Amniotic stem cell (primary cell): ENCODE measurements at regions not wholly inside any gene's neighbourhood (a gene's known extent, or its start where the extent isn't known, plus 50 kb on each side); places are given as distances from the start of the nearest gene placed in this dataset.
"Not testable (repeated sequence)": the region's sequence is repeated elsewhere in the genome, so short reads cannot be mapped to it uniquely, and the experiment has no call there.

ENCODE experiments used
- DNase-seq: peaks from one replicate; lab custom pipeline; 2025; lab: John Stamatoyannopoulos, UW

GRCh38 chr2:111579500-111580134 lies 304.4 kb downstream of the ANAPC1 start:
- not testable (repeated sequence) for DNase-seq

DNA sequence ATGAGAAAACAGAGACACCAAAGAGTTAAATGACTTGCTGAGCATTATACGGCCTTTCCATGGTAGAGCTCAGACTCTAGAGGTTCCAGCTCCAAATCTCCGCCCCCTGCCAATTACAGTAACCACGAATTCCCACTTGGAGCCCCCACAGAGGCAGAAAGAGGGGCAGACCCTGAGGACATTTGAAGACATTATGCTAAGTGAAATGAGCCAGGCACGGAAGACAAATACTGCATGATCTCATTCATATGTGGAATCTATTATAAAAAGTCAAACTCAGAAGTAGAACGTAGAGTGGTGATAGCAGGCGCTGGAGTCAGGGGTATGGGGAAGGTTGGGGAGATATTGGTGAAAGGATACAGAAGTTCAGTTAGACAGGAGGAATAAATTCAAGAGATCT lies 303.4 kb downstream of the ANAPC1 start:
- not testable (repeated sequence) for DNase-seq

DNA sequence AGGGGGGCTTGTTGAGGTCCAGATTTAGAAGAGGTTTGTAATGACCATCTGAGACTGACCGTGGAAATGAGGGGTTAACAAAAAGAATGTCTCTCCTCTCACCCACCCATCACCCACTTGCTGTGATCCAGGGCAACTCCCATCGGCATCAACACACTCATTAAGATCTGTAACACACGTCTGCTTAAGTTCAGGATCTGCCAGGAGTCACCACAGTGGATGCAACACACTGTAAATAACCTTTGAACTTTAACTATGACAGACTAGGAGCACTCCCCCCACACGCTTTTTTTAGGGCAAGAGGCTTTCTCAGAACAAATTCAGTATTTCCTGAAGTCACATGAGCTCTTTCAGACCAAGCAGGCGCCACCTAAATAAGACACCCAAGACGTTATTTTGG lies 301.9 kb downstream of the ANAPC1 start:
- not testable (repeated sequence) for DNase-seq

DNA sequence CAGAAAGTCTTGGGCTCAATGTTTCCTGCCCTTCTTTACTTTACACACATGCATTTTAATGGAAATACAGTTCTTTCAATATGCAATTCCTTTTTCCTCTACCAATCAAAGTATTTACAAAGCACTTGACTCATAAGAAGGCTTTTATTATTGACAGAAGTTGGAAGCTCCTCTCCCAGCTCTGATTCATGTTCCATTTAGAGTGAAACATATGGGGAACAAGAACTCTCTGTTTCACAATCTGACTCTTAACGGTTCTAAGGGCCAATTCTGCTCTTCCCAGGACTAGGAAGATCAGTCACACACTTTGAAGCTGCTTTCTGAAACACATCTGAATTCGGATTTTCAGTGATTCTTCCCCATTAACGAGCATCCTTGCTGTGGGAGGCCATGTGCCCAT lies 300.5 kb downstream of the ANAPC1 start:
- DNase-seq: not testable (repeated sequence)

DNA sequence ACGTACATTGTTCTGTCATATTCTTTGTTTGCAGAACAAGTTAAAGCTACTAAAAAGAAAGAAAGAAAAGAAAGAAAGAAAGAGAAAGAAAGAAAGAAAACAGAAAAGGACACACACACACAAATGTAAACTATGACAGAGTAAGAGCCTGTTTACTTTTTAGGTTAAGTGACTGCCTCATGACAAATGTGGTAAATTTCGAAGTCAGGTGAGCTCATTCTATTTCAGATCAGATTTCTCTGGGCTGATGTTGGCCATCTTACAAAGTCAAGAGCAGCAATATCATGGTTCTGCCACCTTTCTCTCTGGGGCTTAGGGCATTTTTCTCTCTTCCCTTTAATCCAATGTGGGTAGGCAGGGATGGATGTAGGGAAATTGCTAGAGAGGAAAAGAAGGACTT lies 299.5 kb downstream of the ANAPC1 start:
- DNase-seq: not testable (repeated sequence)

DNA sequence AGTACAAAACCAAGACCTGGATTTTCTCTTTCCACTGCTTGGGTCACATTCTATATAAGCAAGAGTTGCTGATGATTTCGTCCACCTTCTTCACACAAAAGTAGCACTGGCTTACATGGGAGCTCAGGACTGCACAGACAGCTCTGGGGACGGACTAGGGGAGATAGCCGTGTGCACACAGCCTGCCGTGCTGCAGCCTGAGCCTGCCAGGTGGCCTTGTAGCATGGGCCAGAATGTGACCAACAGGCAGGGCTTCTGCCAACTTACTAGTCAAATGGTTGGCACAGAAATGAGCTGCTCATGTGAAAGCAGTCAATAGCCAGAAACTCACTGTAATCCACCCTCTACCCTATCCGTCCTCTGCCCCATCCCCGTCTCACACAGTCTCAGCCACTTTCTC lies 299.0 kb downstream of the ANAPC1 start:
- not testable (repeated sequence) for DNase-seq

GRCh38 chr2:111586014-111586413 lies 298.0 kb downstream of the ANAPC1 start:
- DNase-seq: not testable (repeated sequence)

GRCh38 chr2:111595072-111595471 lies 288.9 kb downstream of the ANAPC1 start:
- DNase-seq: not testable (repeated sequence)

DNA sequence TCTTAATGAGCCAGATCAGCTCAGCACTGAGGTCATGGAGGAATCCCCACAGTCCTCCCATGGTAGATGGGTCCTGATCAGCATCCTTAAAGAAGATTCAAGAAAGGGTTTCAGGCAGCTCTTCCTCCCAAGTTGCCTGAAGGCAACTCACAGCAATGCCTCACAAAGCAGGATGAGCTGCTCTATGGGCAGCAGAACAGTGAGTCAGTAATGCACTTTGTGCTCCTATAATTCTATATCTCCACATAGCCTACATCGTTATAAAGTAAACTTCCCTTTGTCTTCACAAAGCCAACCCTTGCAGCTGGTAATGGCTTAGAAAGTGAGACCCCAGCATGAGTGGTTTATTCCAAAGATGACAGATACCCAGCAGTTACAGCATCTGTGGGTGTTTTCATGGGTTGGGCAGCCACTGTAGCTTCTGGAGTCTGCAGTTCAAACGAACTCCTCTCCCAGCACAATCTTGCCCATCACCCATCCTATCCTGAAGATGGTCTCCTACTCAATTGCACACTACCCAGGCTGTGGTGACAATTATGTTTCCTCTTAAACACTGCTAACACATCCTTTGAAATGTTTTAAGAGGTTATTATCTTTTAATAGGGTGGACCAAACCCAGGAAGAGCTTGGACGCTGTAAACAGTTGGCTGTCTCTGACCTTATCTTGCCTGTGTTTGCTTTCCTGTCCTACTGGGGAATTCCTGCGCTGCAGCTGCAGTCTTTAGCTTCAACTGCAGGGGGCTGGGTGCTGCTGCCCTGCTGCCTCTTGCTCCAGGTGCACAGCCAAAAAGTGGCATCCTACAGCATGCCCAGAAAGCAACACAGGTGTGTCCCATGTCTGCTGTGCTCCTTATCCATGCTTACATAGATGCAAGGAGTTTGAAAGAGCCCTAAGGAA lies 286.9 kb downstream of the ANAPC1 start:
- DNase-seq: not testable (repeated sequence)

GRCh38 chr2:111598944-111599343 lies 285.0 kb downstream of the ANAPC1 start:
- not testable (repeated sequence) for DNase-seq

GRCh38 chr2:111602259-111602658 lies 281.7 kb downstream of the ANAPC1 start:
- DNase-seq: not testable (repeated sequence)

DNA sequence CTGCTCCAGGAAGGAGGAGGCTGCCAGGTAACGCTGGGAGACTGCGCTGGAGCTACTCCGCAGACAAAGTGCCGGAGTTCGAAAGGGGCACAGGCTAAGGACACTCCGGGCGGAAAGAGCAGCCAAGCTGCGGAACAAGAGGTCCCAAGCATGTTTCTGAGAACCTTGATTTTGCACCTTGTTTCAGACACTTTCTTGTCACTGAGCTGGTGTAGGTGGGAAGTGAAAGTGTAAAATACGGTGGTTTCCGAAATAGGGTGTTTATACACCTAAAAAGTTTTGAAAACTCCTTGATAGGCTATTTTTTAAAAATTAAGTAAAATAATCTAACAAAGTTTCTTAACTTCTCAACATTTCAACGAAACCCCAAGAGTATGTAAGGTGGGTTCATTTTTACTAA lies 278.2 kb downstream of the ANAPC1 start:
- not testable (repeated sequence) for DNase-seq

DNA sequence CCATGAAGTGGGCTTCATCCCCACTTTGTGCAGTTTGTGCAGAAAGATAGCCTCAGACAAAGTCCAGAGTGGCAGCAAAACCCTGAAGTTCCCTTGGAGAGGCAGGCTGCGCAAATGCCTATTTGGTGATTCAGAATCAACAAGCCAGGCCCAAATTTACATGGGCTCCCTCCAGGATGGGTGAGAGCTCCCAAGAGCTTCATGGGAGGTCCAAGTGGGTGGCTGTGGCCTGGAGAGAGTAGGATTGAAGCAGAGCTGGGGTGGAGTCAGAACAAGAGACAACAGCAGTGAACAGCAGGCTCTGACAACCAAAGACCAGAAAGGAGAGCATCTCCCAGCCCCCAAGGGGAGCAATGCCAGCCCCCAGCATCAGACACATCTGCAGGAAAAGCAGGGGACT lies 277.4 kb downstream of the ANAPC1 start:
- DNase-seq: not testable (repeated sequence)

- not testable (repeated sequence) for DNase-seq
These were observed 274.7 kb downstream of the ANAPC1 start for GRCh38 chr2:111609146-111609844.

DNA sequence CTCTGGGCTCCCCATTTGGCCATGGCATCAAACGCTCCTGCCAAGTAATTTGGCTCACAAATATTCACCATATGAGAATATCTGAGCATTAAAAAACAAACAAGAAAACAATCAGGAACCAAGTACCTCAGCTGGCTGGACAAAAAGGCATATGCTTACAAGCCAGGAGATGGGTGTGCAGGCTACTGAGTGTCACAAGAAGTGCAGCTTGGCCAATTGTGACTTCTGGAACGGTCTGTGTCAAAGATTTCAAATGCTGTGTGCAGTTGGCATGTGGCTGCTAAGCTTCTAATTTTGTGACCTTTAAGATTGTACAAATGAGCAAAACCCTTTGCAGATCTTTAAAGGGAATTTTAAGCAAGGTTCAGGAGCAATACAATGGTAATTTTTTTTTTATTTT lies 274.0 kb downstream of the ANAPC1 start:
- DNase-seq: not testable (repeated sequence)

DNA sequence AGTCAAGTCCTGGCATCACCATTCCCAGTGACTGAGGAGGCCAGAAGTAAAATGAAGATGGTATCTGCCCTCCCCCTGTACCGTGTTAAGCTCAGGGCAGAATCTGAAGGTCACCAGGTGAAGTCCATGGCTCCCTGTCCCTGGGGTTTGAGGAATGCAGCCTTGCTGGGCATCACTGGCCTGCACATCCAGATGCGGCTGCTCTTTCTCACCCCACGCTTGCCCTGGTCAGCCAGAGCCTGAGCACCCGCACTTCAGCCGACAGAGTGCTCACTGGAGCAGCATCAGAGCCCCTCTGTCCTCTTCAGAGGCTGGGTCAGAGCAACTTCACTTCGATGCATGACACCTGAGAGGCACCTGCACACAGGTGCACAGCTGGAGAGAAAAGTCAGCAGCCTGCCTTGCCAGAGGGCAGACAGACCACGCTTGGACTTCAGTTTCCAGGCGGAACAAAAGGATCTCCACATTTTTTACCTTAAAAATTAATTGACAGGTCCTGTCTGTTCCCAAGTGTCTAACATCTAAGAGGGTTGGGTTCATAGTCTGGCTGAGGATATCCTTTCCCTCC lies 267.3 kb downstream of the ANAPC1 start:
- no peak for DNase-seq

- DNase-seq: no peak
These were observed 266.4 kb downstream of the ANAPC1 start for GRCh38 chr2:111617299-111618225.

GRCh38 chr2:111618226-111618977 lies 265.6 kb downstream of the ANAPC1 start:
- DNase-seq: no peak

DNA sequence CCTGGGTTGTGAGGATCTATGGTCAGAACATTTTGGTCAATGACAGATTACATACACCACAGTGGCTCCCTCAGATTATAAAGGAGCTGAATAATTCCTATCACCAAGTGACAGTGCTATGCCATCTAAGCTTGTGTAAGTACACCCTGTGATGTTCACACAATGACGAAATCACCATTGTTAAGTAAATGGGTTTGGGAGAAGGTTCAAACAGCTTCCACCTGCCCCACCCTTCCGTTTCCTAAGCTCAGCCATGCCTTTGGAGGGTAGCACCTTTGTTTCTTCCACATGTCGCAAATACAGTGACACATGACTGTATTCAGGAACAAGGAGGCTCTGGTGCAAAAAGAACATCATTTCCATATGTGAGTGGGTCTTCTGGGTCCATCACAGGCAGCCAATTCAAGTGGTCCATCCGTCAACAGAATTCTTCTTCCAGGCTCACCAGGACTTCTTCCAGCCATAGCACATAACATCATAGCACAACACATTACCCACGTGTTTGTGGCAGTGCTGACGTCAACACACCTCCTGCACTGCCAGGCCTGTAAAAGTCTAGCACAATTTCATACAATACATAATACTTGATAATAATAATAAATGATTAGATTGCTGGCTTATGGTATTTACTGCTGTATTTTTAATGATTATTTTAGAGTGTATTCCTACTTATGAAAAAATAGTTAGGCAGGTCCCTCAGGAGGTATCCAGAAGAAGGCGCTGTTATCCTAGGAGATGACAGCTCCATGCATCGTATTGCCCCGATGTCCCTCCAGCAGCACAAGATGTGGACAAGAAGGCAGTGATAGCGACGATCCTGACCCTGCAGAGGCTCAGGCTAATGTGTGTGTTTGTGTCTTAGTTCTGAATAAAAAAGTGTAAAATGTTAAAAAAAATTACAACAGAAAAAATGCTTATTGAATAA lies 264.8 kb downstream of the ANAPC1 start:
- no peak for DNase-seq
